ENCODE measurements at regions not wholly inside any gene's neighbourhood (a gene's known extent, or its start where the extent isn't known, plus 50 kb on each side); places are given as distances from the start of the nearest gene placed in this dataset.

GRCh38 chr2:45329045-45329677, 281.9 kb downstream of the SRBD1 start:
- no peak for DNase-seq (ENCODE audit: low read depth)
- no peak for TF ChIP-seq CTCF (IDR thresholded peaks at IDR 0.05; ENCODE audit: low read depth, low read length, missing control alignments)
- no peak overlapping the region for H3K4me3 ChIP-seq (ENCODE audit: low read depth, low read length)

DNA sequence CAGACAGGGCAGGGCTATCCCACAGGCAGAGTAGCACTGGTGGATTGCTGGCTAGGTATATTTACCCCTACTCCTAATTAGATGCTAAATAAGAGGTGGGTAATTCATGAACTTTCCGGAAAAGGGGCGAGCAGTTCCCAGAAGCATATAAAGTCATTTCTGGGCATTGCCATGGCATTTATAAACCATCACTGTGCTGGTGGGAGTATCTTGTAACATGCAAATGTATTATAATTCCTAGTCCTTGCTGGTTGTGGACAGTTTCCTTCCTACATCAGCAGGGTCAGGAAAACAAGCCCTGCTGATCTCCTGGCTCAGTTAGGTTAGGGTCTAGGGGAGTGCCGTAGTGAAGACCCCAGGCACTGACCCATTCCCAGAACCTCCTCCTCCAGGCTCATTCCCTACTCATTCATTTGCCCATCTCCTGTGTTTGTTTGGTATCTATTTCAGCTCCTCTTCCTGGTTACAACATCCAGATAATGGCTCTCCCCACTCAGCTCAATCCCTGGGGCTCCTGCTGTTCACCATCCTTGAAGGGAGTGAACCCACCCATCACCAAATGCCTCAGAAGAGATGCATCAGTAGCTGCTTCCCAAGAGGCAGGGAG, 282.7 kb downstream of the SRBD1 start:
- no peak for DNase-seq (ENCODE audit: low read depth)
- TF ChIP-seq CTCF (IDR thresholded peaks at IDR 0.05; ENCODE audit: low read depth, low read length, missing control alignments), result no peak
- no peak overlapping the region for H3K4me3 ChIP-seq (ENCODE audit: low read depth, low read length)

DNA sequence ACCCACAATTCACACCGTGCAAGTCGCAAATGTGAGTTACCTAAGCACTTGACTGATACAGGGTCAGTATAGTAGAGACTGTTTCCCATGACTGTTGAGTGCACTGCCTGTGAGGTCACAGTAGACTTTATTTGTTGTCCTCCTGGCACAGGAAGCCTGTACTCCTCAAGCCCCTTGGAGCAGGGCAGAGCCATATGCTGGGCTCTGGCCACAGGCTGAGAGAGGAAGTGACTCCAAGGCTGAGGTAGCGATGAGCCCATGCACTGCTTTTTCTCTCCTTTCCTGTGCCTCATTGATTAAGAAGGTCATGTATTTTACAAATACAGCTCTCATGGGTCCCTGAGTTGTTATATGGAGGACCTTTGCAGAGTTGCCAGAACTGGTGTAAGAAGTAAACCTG, 287.7 kb downstream of the SRBD1 start:
- DNase-seq (ENCODE audit: low read depth), result no peak
- H3K4me3 ChIP-seq (ENCODE audit: low read depth, low read length), result no peak overlapping the region
- TF ChIP-seq CTCF (IDR thresholded peaks at IDR 0.05; ENCODE audit: low read depth, low read length, missing control alignments), result no peak

DNA sequence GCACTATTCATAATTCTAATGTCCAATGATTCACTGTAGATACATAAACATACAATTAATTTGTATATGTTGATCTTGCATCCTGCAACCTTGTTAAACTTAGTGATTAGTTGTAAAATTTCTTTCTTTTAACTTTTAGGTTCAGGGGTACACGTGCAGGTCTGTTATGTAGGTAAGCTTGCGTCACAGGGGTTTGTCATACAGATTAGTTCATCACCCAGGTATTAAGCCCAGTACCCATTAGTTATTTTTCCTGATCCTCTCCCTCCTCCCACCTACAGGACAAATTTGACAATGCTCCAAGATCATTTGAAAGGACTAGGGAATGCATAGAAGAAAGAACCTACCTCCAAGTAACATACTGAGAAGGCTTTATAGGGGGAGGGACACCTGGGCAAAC, 290.1 kb downstream of the SRBD1 start:
- no peak overlapping the region for H3K4me3 ChIP-seq (ENCODE audit: low read depth, low read length)
- no peak for DNase-seq (ENCODE audit: low read depth)
- TF ChIP-seq CTCF (IDR thresholded peaks at IDR 0.05; ENCODE audit: low read depth, low read length, missing control alignments), result no peak

DNA sequence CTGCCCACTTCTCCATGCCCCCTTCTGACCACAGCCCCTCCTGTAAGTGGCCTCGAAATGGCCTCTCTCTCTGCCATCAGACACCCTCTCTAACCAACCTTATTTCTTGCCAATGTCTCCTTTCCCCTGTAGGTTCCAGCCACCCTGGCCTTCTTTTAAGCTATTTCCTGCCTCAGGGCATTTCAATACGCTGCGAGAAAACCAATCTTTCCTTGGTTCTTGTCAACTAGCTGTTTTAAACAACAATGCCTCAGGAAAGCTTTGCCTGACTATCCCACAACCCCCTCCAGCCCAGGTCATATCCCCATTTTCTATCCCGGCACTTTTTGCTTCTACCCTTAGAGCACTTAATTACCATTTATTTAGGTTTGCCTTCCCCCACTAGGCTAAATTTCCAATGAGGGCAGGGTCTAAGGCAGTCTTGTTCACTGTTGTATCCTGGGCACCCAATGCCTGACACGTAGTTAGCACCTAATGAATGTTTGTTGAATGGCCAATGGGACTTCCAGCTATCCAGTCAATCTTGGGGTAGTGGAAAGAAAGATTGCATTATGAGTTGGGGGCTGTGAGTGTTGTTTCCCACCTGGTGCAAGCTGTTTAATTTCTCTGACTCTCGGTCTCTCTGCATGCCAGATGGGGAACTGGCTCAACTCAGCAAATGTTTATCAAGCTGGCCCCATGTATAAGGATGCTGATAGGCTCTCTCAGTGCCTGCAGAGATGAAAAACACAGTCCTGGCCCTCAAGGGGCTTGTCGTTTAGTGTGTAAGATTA, 291.2 kb downstream of the SRBD1 start:
- no peak overlapping the region for H3K4me3 ChIP-seq (ENCODE audit: low read depth, low read length)
- no peak for TF ChIP-seq CTCF (IDR thresholded peaks at IDR 0.05; ENCODE audit: low read depth, low read length, missing control alignments)
- DNase-seq (ENCODE audit: low read depth), result no peak

GRCh38 chr2:45318686-45319085, 292.4 kb downstream of the SRBD1 start:
- TF ChIP-seq CTCF (IDR thresholded peaks at IDR 0.05; ENCODE audit: low read depth, low read length, missing control alignments), result no peak
- no peak for DNase-seq (ENCODE audit: low read depth)
- no peak overlapping the region for H3K4me3 ChIP-seq (ENCODE audit: low read depth, low read length)
